K562 (cell line): ENCODE measurements at regions not wholly inside any gene's neighbourhood (a gene's known extent, or its start where the extent isn't known, plus 50 kb on each side); places are given as distances from the start of the nearest gene placed in this dataset.

Experiments used
- ATAC-seq: fragments of 200-7000 bp; cut with Tn5 transposase; 3 replicates; pipeline ENCODE4 v1.9.1; 2020; ENCODE audit warnings: moderate library complexity
- BruUV-seq: library from RNA; stranded (reverse); fragments of 400-500 nt; replicated peaks from 2 replicates; lab custom pipeline; 2021; lab: Mats Ljungman, UMichigan
- CTCF ChIA-PET: fragments of 300-600 bp; formaldehyde crosslinking; extraction: SDS; loops from one replicate; lab custom pipeline; 2021; ENCODE audit warnings: low intra/inter-chr PET ratio; lab: Yijun Ruan, JAX
- POLR2A ChIA-PET: fragments of 300-600, 350-650 bp; sonication (Branson Sonifier 250); formaldehyde crosslinking; extraction: SDS; loops from one replicate; lab custom pipeline; 2021; ENCODE audit warnings: antibody characterized with exemption, inconsistent platforms; lab: Yijun Ruan, JAX
- DNase-seq, 4 experiments: peaks; one replicate each; pipeline versions ENCODE4 v3.0.0 to v3.0.0-alpha.2; 2011 to 2018; ENCODE audit warnings: low spot score in 3 of 4, mixed read lengths in 3 of 4; ENCODE audit errors: extremely low read depth in 1 of 4
- FAIRE-seq: peaks from 2 replicates; lab custom pipeline; 2011; peaks lifted over from hg19 to GRCh38; lab: Jason Lieb, UNC
- H2AFZ ChIP-seq: 2 replicates; pipeline ENCODE4 v1.6.0; 2011; ENCODE audit warnings: low read depth, low read length, control low read depth, inconsistent platforms
- H3K27ac ChIP-seq: fragments of 200-600 bp; 3 replicates; pipeline ENCODE4 v1.8.0; 2011; ENCODE audit warnings: low read depth, mild to moderate bottlenecking, control low read depth, inconsistent platforms, low read length, moderate library complexity, mixed read lengths; ENCODE audit errors: extremely low read depth
- H3K27me3 ChIP-seq, 2 experiments: fragments of 300-600 bp in 1 of 2; 2 replicates in 1 of 2; 3 replicates in 1 of 2; pipeline versions ENCODE4 v1.6.0 to v1.8.0; 2011; ENCODE audit warnings: inconsistent platforms in 2 of 2, low read length in 2 of 2, mild to moderate bottlenecking in 1 of 2, mixed read lengths in 1 of 2, moderate library complexity in 1 of 2; ENCODE audit not compliant: control insufficient read depth in 2 of 2, insufficient read depth in 2 of 2
- H3K36me3 ChIP-seq: fragments of 300-600 bp; 3 replicates; pipeline ENCODE4 v1.8.0; 2011; ENCODE audit warnings: mild to moderate bottlenecking, low read length, inconsistent platforms; ENCODE audit not compliant: control insufficient read depth, insufficient read depth
- H3K4me1 ChIP-seq, 2 experiments: fragments of 200-600 bp in 1 of 2; replicated peaks in 1 of 2; 2 replicates in 1 of 2; 3 replicates in 1 of 2; pipeline versions ENCODE4 v1.5.1 to v1.8.0; 2011; ENCODE audit warnings: inconsistent platforms in 2 of 2, low read length in 2 of 2, mild to moderate bottlenecking in 1 of 2, mixed read lengths in 1 of 2, moderate library complexity in 1 of 2; ENCODE audit not compliant: control insufficient read depth in 2 of 2, insufficient read depth in 2 of 2
- H3K4me2 ChIP-seq: 2 replicates; pipeline ENCODE4 v1.6.1; 2011; ENCODE audit warnings: low read length, control low read depth, inconsistent platforms, mixed read lengths; ENCODE audit not compliant: insufficient read depth
- H3K4me3 ChIP-seq: fragments of 200-600 bp; sonication (generic), shearing (Covaris generic); 2 replicates; pipeline ENCODE4 v1.5.1; 2016; ENCODE audit warnings: control low read depth, inconsistent platforms
- H3K79me2 ChIP-seq: fragments of 200-600 bp; 3 replicates; pipeline ENCODE4 v1.8.0; 2011; ENCODE audit warnings: low read length, inconsistent platforms; ENCODE audit not compliant: control insufficient read depth, insufficient read depth
- H3K9ac ChIP-seq, 2 experiments: 2 replicates each; pipeline versions ENCODE4 v1.6.0 to v1.6.1; 2011; ENCODE audit warnings: low read depth in 2 of 2, low read length in 2 of 2, control low read depth in 1 of 2, inconsistent platforms in 1 of 2, mild to moderate bottlenecking in 1 of 2, mixed read lengths in 1 of 2; ENCODE audit not compliant: insufficient read depth in 1 of 2
- H3K9me1 ChIP-seq: one replicate; pipeline ENCODE4 v1.6.0; 2011; ENCODE audit warnings: inconsistent platforms, mild to moderate bottlenecking, low read length, moderate library complexity; ENCODE audit not compliant: control insufficient read depth, insufficient read depth
- H3K9me3 ChIP-seq: replicated peaks from 2 replicates; pipeline ENCODE4 v1.5.1; 2011; ENCODE audit warnings: low read depth, low read length, inconsistent platforms; ENCODE audit not compliant: control insufficient read depth, insufficient read depth
- H4K20me1 ChIP-seq: replicated peaks from 2 replicates; pipeline ENCODE4 v1.6.1; 2011; ENCODE audit warnings: low read length, inconsistent platforms, mixed read lengths; ENCODE audit not compliant: control insufficient read depth, insufficient read depth
- ARID4B ChIP-seq: sonication (generic); formaldehyde crosslinking; IDR thresholded peaks from 2 replicates; pipeline ENCODE4 v1.8.0; 2022; ENCODE audit warnings: mild to moderate bottlenecking, missing genetic modification reagents
- ASH1L ChIP-seq: fragments of 450-650 bp; IDR thresholded peaks from 2 replicates; pipeline ENCODE4 v1.6.1; 2018; ENCODE audit warnings: borderline replicate concordance, mild to moderate bottlenecking, low read depth; ENCODE audit not compliant: partially characterized antibody
- ATF7 ChIP-seq: fragments of 450-650 bp; IDR thresholded peaks from 2 replicates; pipeline ENCODE4 v1.7.1; 2014; ENCODE audit warnings: mild to moderate bottlenecking, moderate library complexity
- GABPA ChIP-seq: fragments of 200-800 bp; sonication (Bioruptor generic); conservative IDR thresholded peaks from 2 replicates; pipeline ENCODE4 v1.6.1; 2016; ENCODE audit warnings: low read depth, missing genetic modification characterization, missing compliant biosample characterization
- MTA2 ChIP-seq: fragments of 450-650 bp; IDR thresholded peaks from 2 replicates; pipeline ENCODE4 v1.6.1; 2016; ENCODE audit warnings: low read depth
- SIN3A ChIP-seq, 2 experiments: fragments of 150-350 bp in 1 of 2; IDR thresholded peaks; 2 replicates each; pipeline ENCODE4 v1.6.1; 2011 to 2016; ENCODE audit warnings: borderline replicate concordance in 2 of 2, low read depth in 2 of 2, low read length in 2 of 2, mild to moderate bottlenecking in 2 of 2, moderate library complexity in 2 of 2; ENCODE audit not compliant: control insufficient read depth in 1 of 2
- ZNF12 ChIP-seq: sonication (generic); formaldehyde crosslinking; IDR thresholded peaks from 2 replicates; pipeline ENCODE4 v1.4.0; 2020; ENCODE audit warnings: mild to moderate bottlenecking, missing genetic modification reagents
- ZNF165 ChIP-seq: fragments of 250-450 bp; sonication (Bioruptor Pico); IDR thresholded peaks from 2 replicates; pipeline ENCODE4 v1.4.0; 2020; ENCODE audit warnings: borderline replicate concordance
- ZNF23 ChIP-seq: fragments of 250-450 bp; sonication (Bioruptor Pico); IDR thresholded peaks from 2 replicates; pipeline ENCODE4 v1.4.0; 2020; ENCODE audit warnings: mild to moderate bottlenecking
- WGBS: fragments of 100-300 bp; shearing (Covaris generic); methylation state at CpG from one replicate; pipeline ENCODE4 v1.1.6; 2016; ENCODE audit warnings: low coverage, mixed read lengths; ENCODE audit not compliant: insufficient coverage; ENCODE audit errors: missing lambda C conversion rate; 5-methylcytosine and 5-hydroxymethylcytosine counted together
- in situ Hi-C: fragments of 300-500 bp; cut with MboI; formaldehyde crosslinking; loops from 4 replicates; pipeline ENCODE4 v1.15.0; 2018; ENCODE audit warnings: inconsistent platforms, mixed read lengths
- intact Hi-C: fragments of 100-400 bp; cut with micrococcal nuclease; formaldehyde crosslinking; loops from 2 replicates; pipeline ENCODE4 v1.14.2; 2022

GRCh38 chr4:63218856-63219255 is 1190.4 kb downstream of the TECRL start:
- Histone ChIP-seq H3K36me3 (no peaks in the 10 kb centered on the region), H2AFZ (no peak overlapping the region), H3K27me3 (no peaks in the 10 kb centered on the region), H3K4me1 (no peaks in the 10 kb centered on the region), H3K4me3 (no peak overlapping the region), H3K9me1 (no peaks in the 10 kb centered on the region), H3K9me3 (no peaks in the 10 kb centered on the region), H3K4me2 (no peak overlapping the region), H3K27ac (no peak overlapping the region), H3K79me2 (no peaks in the 10 kb centered on the region), H3K9ac (no peak overlapping the region), H4K20me1 (no peaks in the 10 kb centered on the region)
- BruUV-seq = no TSS peak
- ChIA-PET CTCF (no interaction called here), POLR2A (no interaction called here)
- intact Hi-C loops = no loop called here
- 0% methylated on average over 7 of the region's 7 CpGs for WGBS
- DNase-seq (no peak), ATAC-seq (no peak), FAIRE-seq (no peak)
- in situ Hi-C loops = no loop called here
- no peak for TF ChIP-seq SIN3A (IDR thresholded peaks at IDR 0.05; ENCODE audit: borderline replicate concordance in 2 of 2, control insufficient read depth in 1 of 2, low read depth in 2 of 2, low read length in 2 of 2)
- TF ChIP-seq ZNF23 (CRISPR knock-in tag) = no peak
- no peak for TF ChIP-seq ATF7
- no peak for TF ChIP-seq ZNF165 (CRISPR knock-in tag)
- no peak for TF ChIP-seq ASH1L
- no peak for TF ChIP-seq GABPA (tag)
- TF ChIP-seq MTA2 = no peak
- no peak for TF ChIP-seq ZNF12
- TF ChIP-seq ARID4B = no peak
